Esophagus muscularis mucosa (tissue), 4 donors: ENCODE measurements at regions not wholly inside any gene's neighbourhood (a gene's known extent, or its start where the extent isn't known, plus 50 kb on each side); places are given as distances from the start of the nearest gene placed in this dataset.

Experiments used
- DNase-seq: peaks from one replicate; pipeline ENCODE4 v3.0.0-alpha.2; 2017; ENCODE audit errors: extremely low spot score
- H3K27ac ChIP-seq, 4 donors: fragments of 200-600 bp; sonication (generic); replicated peaks in 1 of 4; 1 replicate in 3 of 4; 2 replicates in 1 of 4; pipeline ENCODE4 v1.5.1; 2016 to 2019; ENCODE audit warnings: mild to moderate bottlenecking in 1 of 4
- H3K27me3 ChIP-seq, 4 donors: fragments of 200-600 bp; sonication (generic); one replicate each; pipeline versions ENCODE4 v1.5.1 to v1.6.0; 2016 to 2019
- H3K36me3 ChIP-seq, 4 donors: fragments of 200-600 bp; sonication (generic); one replicate each; pipeline ENCODE4 v1.5.1; 2016 to 2019
- H3K4me1 ChIP-seq, 4 donors: fragments of 200-600 bp; sonication (generic); one replicate each; pipeline ENCODE4 v1.5.1; 2016 to 2019
- H3K4me3 ChIP-seq, 4 donors: fragments of 200-600 bp; sonication (generic); 1 replicate in 2 of 4; 2 replicates in 2 of 4; pipeline ENCODE4 v1.5.1; 2016 to 2019; ENCODE audit warnings: mild to moderate bottlenecking in 4 of 4, moderate library complexity in 1 of 4
- H3K9me3 ChIP-seq, 4 donors: fragments of 200-600 bp; sonication (generic); 1 replicate in 3 of 4; 2 replicates in 1 of 4; pipeline ENCODE4 v1.5.1; 2016 to 2019
- EP300 ChIP-seq: sonication (generic); formaldehyde crosslinking; IDR thresholded peaks from one replicate; pipeline ENCODE4 v1.6.1; 2017; ENCODE audit warnings: antibody characterized with exemption
- POLR2A ChIP-seq: fragments of 450-650 bp; IDR thresholded peaks from one replicate; pipeline ENCODE4 v1.6.1; 2017; ENCODE audit warnings: antibody characterized with exemption, moderate library complexity, mild to moderate bottlenecking, low read depth
- POLR2AphosphoS5 ChIP-seq, 2 donors: sonication (generic); formaldehyde crosslinking; IDR thresholded peaks; one replicate each; pipeline ENCODE4 v1.6.1; 2017; ENCODE audit warnings: antibody characterized with exemption in 2 of 2
- WGBS: methylation state at CpG from one replicate; pipeline ENCODE4 v1.1.5; 2018; 5-methylcytosine and 5-hydroxymethylcytosine counted together
- intact Hi-C: fragments of 100-400 bp; cut with DNase I; formaldehyde crosslinking; loops from one replicate; pipeline ENCODE4 v1.15.1; 2023
- TF ChIP-seq, protein P1 (sequence below), 3 experiments: fragments of 200-600 bp in 2 of 3; fragments of 450-650 bp in 1 of 3; sonication (generic) in 2 of 3; IDR thresholded peaks; one replicate each; pipeline ENCODE4 v1.5.1; 2017 to 2019; ENCODE audit warnings: antibody characterized with exemption in 3 of 3, mild to moderate bottlenecking in 2 of 3, moderate library complexity in 1 of 3

DNA sequence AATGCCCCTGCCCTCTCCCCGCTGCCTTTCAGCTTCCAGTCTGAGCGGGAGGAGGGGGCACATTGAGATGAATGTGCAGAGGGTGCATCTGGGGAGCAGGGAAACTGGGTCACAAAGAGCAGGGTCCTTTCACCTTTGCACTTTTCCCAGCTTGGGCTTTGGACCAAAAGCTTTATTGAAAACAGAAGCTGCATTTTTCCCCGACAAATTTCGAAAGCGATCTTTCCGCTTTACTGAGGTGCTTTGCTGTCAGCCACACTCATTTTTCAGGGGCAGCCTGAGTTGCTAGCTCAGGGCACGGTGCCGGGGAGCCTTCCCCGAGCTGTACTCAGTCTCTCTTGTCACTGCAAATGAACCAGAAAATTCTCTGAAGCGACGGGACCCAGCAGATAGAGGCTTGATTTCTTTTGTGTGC is 283.7 kb upstream of the SOX4 start:
- 33% methylated on average over 11 of the region's 11 CpGs for WGBS
- Histone ChIP-seq H3K27ac (no peak overlapping the region), H3K4me3 (no peak overlapping the region), H3K36me3 (no peaks in the 10 kb centered on the region), H3K4me1 (no peaks in the 10 kb centered on the region), H3K9me3 (no peaks in the 10 kb centered on the region), H3K27me3 (no peaks in the 10 kb centered on the region)
- DNase-seq, result no peak
- no peak for TF ChIP-seq POLR2A
- TF ChIP-seq, protein P1, sequence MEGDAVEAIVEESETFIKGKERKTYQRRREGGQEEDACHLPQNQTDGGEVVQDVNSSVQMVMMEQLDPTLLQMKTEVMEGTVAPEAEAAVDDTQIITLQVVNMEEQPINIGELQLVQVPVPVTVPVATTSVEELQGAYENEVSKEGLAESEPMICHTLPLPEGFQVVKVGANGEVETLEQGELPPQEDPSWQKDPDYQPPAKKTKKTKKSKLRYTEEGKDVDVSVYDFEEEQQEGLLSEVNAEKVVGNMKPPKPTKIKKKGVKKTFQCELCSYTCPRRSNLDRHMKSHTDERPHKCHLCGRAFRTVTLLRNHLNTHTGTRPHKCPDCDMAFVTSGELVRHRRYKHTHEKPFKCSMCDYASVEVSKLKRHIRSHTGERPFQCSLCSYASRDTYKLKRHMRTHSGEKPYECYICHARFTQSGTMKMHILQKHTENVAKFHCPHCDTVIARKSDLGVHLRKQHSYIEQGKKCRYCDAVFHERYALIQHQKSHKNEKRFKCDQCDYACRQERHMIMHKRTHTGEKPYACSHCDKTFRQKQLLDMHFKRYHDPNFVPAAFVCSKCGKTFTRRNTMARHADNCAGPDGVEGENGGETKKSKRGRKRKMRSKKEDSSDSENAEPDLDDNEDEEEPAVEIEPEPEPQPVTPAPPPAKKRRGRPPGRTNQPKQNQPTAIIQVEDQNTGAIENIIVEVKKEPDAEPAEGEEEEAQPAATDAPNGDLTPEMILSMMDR (IDR thresholded peaks at IDR 0.05), result no peak
- TF ChIP-seq EP300, result no peak
- no peak for TF ChIP-seq POLR2AphosphoS5 (IDR thresholded peaks at IDR 0.05)
- intact Hi-C loops, result no loop called here

DNA sequence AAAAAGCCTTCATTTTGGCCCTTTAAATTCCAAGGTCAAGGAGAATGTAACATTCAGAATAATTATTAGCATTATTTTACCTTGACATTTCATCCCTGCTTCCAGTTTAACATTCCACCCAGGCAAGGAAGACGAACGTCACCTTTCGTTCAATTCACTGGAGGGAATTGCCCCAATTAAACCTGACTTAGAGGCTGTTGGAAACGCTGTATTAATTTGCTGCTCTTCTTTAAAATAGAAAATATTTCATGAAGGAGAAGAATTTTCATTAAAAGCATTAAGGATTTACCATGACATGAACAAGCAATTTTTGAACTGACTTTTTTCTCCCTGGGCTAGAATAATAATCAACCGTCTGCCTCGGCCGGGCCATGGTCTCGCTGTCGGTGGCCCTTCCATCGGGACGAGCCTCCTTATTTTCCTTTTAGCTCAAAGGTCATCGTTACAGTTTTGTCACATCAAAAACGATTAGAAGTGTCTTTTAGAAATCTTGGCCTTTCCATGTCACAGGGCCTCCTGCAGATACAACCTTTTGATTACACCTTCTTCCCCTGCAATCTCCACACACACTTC is 282.9 kb upstream of the SOX4 start:
- Histone ChIP-seq H3K4me1 (no peaks in the 10 kb centered on the region), H3K9me3 (no peaks in the 10 kb centered on the region), H3K36me3 (no peaks in the 10 kb centered on the region), H3K27me3 (no peaks in the 10 kb centered on the region), H3K4me3 (no peak overlapping the region), H3K27ac (no peak overlapping the region)
- 84% methylated on average over 13 of the region's 13 CpGs for WGBS
- DNase-seq, result no peak
- intact Hi-C loops, result no loop called here
- no peak for TF ChIP-seq POLR2A

DNA sequence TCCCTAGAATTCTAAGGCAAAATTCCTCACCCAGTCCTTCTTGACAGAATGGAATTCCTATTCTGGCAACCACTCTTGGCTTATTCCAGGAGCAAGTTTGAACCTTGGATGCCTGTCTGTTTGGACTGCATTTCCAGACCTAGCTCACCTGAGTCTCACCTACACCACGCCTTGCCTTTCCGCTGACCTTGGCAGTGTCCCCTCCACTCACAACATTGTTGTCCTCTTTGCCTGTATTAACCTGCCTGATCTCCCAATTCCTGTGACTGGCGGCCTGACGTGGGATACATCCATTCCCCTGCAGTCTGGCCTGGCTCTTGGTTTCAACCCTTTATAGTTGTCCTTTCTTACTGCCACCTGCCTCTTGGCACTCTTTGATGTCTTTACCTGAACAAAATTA is 281.4 kb upstream of the SOX4 start:
- H3K9me3 ChIP-seq, result no peaks in the 10 kb centered on the region
- DNase-seq, result no peak
- intact Hi-C loops, result no loop called here
- H3K27me3 ChIP-seq, result no peaks in the 10 kb centered on the region
- TF ChIP-seq EP300 (no peak), POLR2A (no peak), POLR2AphosphoS5 (IDR thresholded peaks at IDR 0.05) (no peak)
- TF ChIP-seq, protein P1 (IDR thresholded peaks at IDR 0.05), result no peak
- no peak overlapping the region for H3K4me3 ChIP-seq
- 99% methylated on average over 4 of the region's 4 CpGs for WGBS
- no peaks in the 10 kb centered on the region for H3K36me3 ChIP-seq
- H3K4me1 ChIP-seq, result no peaks in the 10 kb centered on the region
- no peak overlapping the region for H3K27ac ChIP-seq

DNA sequence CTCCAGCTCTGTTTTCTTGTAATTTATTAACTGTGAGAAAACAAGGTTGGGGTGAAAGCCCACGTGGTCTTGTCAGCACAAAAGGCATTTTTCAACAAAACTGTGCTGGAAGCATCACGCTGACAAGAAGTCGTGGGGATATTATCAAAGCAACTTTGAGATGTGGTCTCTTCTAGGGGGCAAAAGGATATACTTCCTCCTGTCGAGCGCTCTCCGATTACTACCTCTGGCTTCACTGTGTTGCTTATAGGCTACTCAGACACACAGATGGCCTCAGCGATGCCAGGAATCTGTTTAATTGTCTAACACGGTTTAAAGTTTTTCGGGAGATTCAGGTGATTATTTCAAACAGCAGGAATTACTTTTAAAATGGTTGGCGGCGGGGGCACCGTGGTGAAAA is 275.9 kb upstream of the SOX4 start:
- H3K27ac ChIP-seq, result no peak overlapping the region
- no peak for DNase-seq
- no peaks in the 10 kb centered on the region for H3K36me3 ChIP-seq
- H3K9me3 ChIP-seq, result peaks cover 0 to 5% (median 2%) of the 10 kb centered on the region in 4 donors
- no peak overlapping the region for H3K4me3 ChIP-seq
- no peaks in the 10 kb centered on the region for H3K4me1 ChIP-seq
- H3K27me3 ChIP-seq, result no peaks in the 10 kb centered on the region
- intact Hi-C loops, result no loop called here
- 75% methylated on average over 12 of the region's 12 CpGs for WGBS
- no peak for TF ChIP-seq POLR2AphosphoS5 (IDR thresholded peaks at IDR 0.05)
- no peak for TF ChIP-seq EP300
- TF ChIP-seq, protein P1 (IDR thresholded peaks at IDR 0.05), result no peak
- TF ChIP-seq POLR2A, result no peak

DNA sequence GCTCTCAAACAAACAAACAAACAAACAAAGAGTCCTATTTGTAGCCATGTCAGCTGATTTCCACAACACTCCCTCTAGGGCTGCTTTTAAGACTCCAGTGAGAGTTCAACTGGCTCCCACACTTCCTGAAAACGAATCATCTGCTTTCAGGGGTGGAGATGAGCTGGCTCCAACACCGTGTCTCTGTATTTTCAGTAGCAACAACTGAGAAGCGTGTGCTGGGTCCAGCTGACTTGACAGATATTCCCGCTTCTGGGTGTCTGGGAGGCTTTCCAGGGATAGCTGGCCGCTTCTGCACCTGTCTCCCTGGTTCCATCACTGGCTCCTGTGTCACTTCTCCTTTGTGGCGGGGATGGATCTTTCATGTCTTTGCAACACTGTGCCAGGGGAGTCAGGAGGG is 272.5 kb upstream of the SOX4 start:
- Histone ChIP-seq H3K27ac (no peak overlapping the region), H3K4me1 (no peaks in the 10 kb centered on the region), H3K9me3 (peaks cover 0 to 5% (median 2%) of the 10 kb centered on the region in 4 donors), H3K27me3 (no peaks in the 10 kb centered on the region), H3K4me3 (no peak overlapping the region), H3K36me3 (no peaks in the 10 kb centered on the region)
- intact Hi-C loops, result no loop called here
- WGBS, result 47% methylated on average over 5 of the region's 6 CpGs
- no peak for TF ChIP-seq POLR2A
- TF ChIP-seq, protein P1 (IDR thresholded peaks at IDR 0.05), result no peak
- DNase-seq, result no peak
